ENCODE measurements at regions not wholly inside any gene's neighbourhood (a gene's known extent, or its start where the extent isn't known, plus 50 kb on each side); places are given as distances from the start of the nearest gene placed in this dataset.

GRCh38 chr6:154650351-154650750, 82.9 kb upstream of the SCAF8 start:
- no peak overlapping the region for H3K4me3 ChIP-seq (ENCODE audit: low read depth, low read length)
- TF ChIP-seq CTCF (IDR thresholded peaks at IDR 0.05; ENCODE audit: low read depth, low read length, missing control alignments), result no peak
- in situ Hi-C loops (cut with HindIII; ENCODE audit: low sequenced_read_pairs), result no loop called here
- no peak for DNase-seq (ENCODE audit: low read depth)

- H3K4me3 ChIP-seq (ENCODE audit: low read depth, low read length), result no peak overlapping the region
- no peak for TF ChIP-seq CTCF (IDR thresholded peaks at IDR 0.05; ENCODE audit: low read depth, low read length, missing control alignments)
- in situ Hi-C loops (cut with HindIII; ENCODE audit: low sequenced_read_pairs), result no loop called here
- DNase-seq (ENCODE audit: low read depth), result no peak
Observed at GRCh38 chr6:154651656-154652055, 81.6 kb upstream of the SCAF8 start.

GRCh38 chr6:154653385-154653784, 79.8 kb upstream of the SCAF8 start:
- no peak for TF ChIP-seq CTCF (IDR thresholded peaks at IDR 0.05; ENCODE audit: low read depth, low read length, missing control alignments)
- no peak overlapping the region for H3K4me3 ChIP-seq (ENCODE audit: low read depth, low read length)
- no peak for DNase-seq (ENCODE audit: low read depth)
- in situ Hi-C loops (cut with HindIII; ENCODE audit: low sequenced_read_pairs), result no loop called here

- TF ChIP-seq CTCF (IDR thresholded peaks at IDR 0.05; ENCODE audit: low read depth, low read length, missing control alignments), result no peak
- in situ Hi-C loops (cut with HindIII; ENCODE audit: low sequenced_read_pairs), result no loop called here
- H3K4me3 ChIP-seq (ENCODE audit: low read depth, low read length), result no peak overlapping the region
- DNase-seq (ENCODE audit: low read depth), result no peak
Observed at GRCh38 chr6:154653853-154654252, 79.4 kb upstream of the SCAF8 start.

- no peak for DNase-seq (ENCODE audit: low read depth)
- no peak for TF ChIP-seq CTCF (IDR thresholded peaks at IDR 0.05; ENCODE audit: low read depth, low read length, missing control alignments)
- in situ Hi-C loops (cut with HindIII; ENCODE audit: low sequenced_read_pairs), result loop anchor here (5.0 kb wide), 1 partner anchor 64 kb away; no protein-coding TSS in a partner anchor
- no peak overlapping the region for H3K4me3 ChIP-seq (ENCODE audit: low read depth, low read length)
Observed at GRCh38 chr6:154656660-154657059, 76.6 kb upstream of the SCAF8 start.

- DNase-seq (ENCODE audit: low read depth), result no peak
- H3K4me3 ChIP-seq (ENCODE audit: low read depth, low read length), result no peak overlapping the region
- in situ Hi-C loops (cut with HindIII; ENCODE audit: low sequenced_read_pairs), result no loop called here
- TF ChIP-seq CTCF (IDR thresholded peaks at IDR 0.05; ENCODE audit: low read depth, low read length, missing control alignments), result no peak
Observed at GRCh38 chr6:154661768-154662167, 71.4 kb upstream of the SCAF8 start.

- no peak overlapping the region for H3K4me3 ChIP-seq (ENCODE audit: low read depth, low read length)
- no peak for DNase-seq (ENCODE audit: low read depth)
- no peak for TF ChIP-seq CTCF (IDR thresholded peaks at IDR 0.05; ENCODE audit: low read depth, low read length, missing control alignments)
- in situ Hi-C loops (cut with HindIII; ENCODE audit: low sequenced_read_pairs), result no loop called here
Observed at GRCh38 chr6:154664287-154664686, 68.9 kb upstream of the SCAF8 start.

All from astrocyte of the cerebellum (primary cell).